ENCODE measurements at regions not wholly inside any gene's neighbourhood (a gene's known extent, or its start where the extent isn't known, plus 50 kb on each side); places are given as distances from the start of the nearest gene placed in this dataset.

GRCh38 chr14:62187265-62187664 is 425.0 kb downstream of the SNAPC1 start:
- Histone ChIP-seq H4K20me1 (replicated peaks; ENCODE audit: control insufficient read depth, insufficient read depth, low read length) (no peaks in the 10 kb centered on the region), H3K27ac (ENCODE audit: extremely low read depth, low read depth, low read length) (no peak overlapping the region), H3K4me3 (no peak overlapping the region), H3K4me2 (ENCODE audit: insufficient read depth, low read length) (no peak overlapping the region), H3K36me3 (ENCODE audit: control insufficient read depth, insufficient read depth, low read length) (no peaks in the 10 kb centered on the region), H3K9me1 (ENCODE audit: control insufficient read depth, insufficient read depth, low read length) (no peaks in the 10 kb centered on the region), H3K9me3 (replicated peaks; ENCODE audit: control insufficient read depth, insufficient read depth, low read depth, low read length) (no peaks in the 10 kb centered on the region), H2AFZ (ENCODE audit: low read depth, low read length) (no peak overlapping the region), H3K9ac (ENCODE audit: insufficient read depth in 1 of 2, low read depth in 2 of 2, low read length in 2 of 2) (no peak overlapping the region), H3K4me1 (replicated peaks in 1 of 2; ENCODE audit: control insufficient read depth in 2 of 2, insufficient read depth in 2 of 2, low read length in 2 of 2) (no peaks in the 10 kb centered on the region), H3K79me2 (ENCODE audit: control insufficient read depth, insufficient read depth, low read length) (no peaks in the 10 kb centered on the region), H3K27me3 (ENCODE audit: control insufficient read depth in 2 of 2, insufficient read depth in 2 of 2, low read length in 2 of 2) (no peaks in the 10 kb centered on the region)
- no peak for DNase-seq (ENCODE audit: extremely low read depth in 1 of 4, low spot score in 3 of 4)
- no peak for FAIRE-seq
- no TSS peak for BruUV-seq (replicated peaks)
- no peak for ATAC-seq
- in situ Hi-C loops (cut with MboI) (no loop called here), intact Hi-C loops (cut with micrococcal nuclease) (no loop called here)
- 0% methylated on average over 1 of the region's 2 CpGs for WGBS (ENCODE audit: insufficient coverage, low coverage, missing lambda C conversion rate)
- CTCF ChIA-PET (ENCODE audit: low intra/inter-chr PET ratio): no interaction called here
- POLR2A ChIA-PET: no interaction called here
- TF ChIP-seq ADNP (tag; IDR thresholded peaks at IDR 0.05) (no peak), DNMT1 (IDR thresholded peaks at IDR 0.05) (no peak), ZNF699 (CRISPR knock-in tag; IDR thresholded peaks at IDR 0.05; ENCODE audit: insufficient replicate concordance) (no peak), TSHZ1 (CRISPR knock-in tag; IDR thresholded peaks at IDR 0.05) (no peak), MTA2 (IDR thresholded peaks at IDR 0.05; ENCODE audit: low read depth) (no peak), FOXP4 (CRISPR knock-in tag; IDR thresholded peaks at IDR 0.05; ENCODE audit: borderline replicate concordance) (no peak), ZNF408 (CRISPR knock-in tag; IDR thresholded peaks at IDR 0.05; ENCODE audit: low read depth) (no peak), ATF7 (IDR thresholded peaks at IDR 0.05) (no peak), JUNB (CRISPR knock-in tag; conservative IDR thresholded peaks at IDR 0.05) (no peak), CC2D1A (IDR thresholded peaks at IDR 0.05) (no peak), FOXJ3 (CRISPR knock-in tag; IDR thresholded peaks at IDR 0.05) (no peak), MXI1 (IDR thresholded peaks at IDR 0.05; ENCODE audit: low read depth, low read length) (no peak)
- TF ChIP-seq, protein P1, sequence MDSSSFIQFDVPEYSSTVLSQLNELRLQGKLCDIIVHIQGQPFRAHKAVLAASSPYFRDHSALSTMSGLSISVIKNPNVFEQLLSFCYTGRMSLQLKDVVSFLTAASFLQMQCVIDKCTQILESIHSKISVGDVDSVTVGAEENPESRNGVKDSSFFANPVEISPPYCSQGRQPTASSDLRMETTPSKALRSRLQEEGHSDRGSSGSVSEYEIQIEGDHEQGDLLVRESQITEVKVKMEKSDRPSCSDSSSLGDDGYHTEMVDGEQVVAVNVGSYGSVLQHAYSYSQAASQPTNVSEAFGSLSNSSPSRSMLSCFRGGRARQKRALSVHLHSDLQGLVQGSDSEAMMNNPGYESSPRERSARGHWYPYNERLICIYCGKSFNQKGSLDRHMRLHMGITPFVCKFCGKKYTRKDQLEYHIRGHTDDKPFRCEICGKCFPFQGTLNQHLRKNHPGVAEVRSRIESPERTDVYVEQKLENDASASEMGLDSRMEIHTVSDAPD (CRISPR knock-in tag; IDR thresholded peaks at IDR 0.05): no peak
- TF ChIP-seq, protein P2, sequence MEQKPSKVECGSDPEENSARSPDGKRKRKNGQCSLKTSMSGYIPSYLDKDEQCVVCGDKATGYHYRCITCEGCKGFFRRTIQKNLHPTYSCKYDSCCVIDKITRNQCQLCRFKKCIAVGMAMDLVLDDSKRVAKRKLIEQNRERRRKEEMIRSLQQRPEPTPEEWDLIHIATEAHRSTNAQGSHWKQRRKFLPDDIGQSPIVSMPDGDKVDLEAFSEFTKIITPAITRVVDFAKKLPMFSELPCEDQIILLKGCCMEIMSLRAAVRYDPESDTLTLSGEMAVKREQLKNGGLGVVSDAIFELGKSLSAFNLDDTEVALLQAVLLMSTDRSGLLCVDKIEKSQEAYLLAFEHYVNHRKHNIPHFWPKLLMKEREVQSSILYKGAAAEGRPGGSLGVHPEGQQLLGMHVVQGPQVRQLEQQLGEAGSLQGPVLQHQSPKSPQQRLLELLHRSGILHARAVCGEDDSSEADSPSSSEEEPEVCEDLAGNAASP (IDR thresholded peaks at IDR 0.05): no peak
